ENCODE measurements at regions not wholly inside any gene's neighbourhood (a gene's known extent, or its start where the extent isn't known, plus 50 kb on each side); places are given as distances from the start of the nearest gene placed in this dataset.

DNA sequence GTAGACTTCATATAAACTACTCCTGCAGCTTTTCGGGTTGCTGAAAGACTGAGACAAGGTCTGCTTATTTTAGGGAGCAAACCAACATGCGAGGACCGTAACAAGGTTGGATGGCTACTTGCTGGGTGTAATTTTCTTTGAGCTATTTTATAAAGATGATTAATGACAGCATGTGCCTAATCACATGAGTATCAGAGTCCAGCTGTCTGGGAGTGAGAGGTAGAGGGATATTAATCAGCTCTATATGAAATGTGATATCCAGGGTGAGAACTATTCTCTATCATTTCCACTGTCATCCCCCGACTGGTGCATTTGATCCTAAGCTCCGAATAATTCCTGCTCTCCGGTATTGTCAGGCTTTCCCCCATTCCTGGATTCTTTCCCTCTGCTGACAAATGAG lies 193.8 kb upstream of the HMHB1 start:
- Histone ChIP-seq H3K4me1 (ENCODE audit: control insufficient read depth, low read length) (peaks cover 9% of the 10 kb centered on the region), H3K36me3 (ENCODE audit: control insufficient read depth, low read length) (no peaks in the 10 kb centered on the region), H3K27me3 (ENCODE audit: control insufficient read depth, low read length) (no peaks in the 10 kb centered on the region), H3K27ac (ENCODE audit: low read depth, low read length) (no peak overlapping the region), H3F3A (ENCODE audit: control insufficient read depth, insufficient read depth) (no peaks in the 10 kb centered on the region), H3K9me3 (ENCODE audit: control insufficient read depth, insufficient read depth, low read length) (peaks cover 3% of the 10 kb centered on the region; the same call in 1 of the 2 replicates), H3K9me2 (replicated peaks; ENCODE audit: control insufficient read depth, low read length) (no peaks in the 10 kb centered on the region), H4K20me1 (ENCODE audit: control insufficient read depth, insufficient read depth, low read depth, low read length) (no peaks in the 10 kb centered on the region), H3K4me2 (ENCODE audit: low read length) (no peak overlapping the region), H3K79me2 (ENCODE audit: control insufficient read depth, low read length) (no peaks in the 10 kb centered on the region), H3K4me3 (ENCODE audit: low read length) (no peak overlapping the region)
- TF ChIP-seq, protein P1, sequence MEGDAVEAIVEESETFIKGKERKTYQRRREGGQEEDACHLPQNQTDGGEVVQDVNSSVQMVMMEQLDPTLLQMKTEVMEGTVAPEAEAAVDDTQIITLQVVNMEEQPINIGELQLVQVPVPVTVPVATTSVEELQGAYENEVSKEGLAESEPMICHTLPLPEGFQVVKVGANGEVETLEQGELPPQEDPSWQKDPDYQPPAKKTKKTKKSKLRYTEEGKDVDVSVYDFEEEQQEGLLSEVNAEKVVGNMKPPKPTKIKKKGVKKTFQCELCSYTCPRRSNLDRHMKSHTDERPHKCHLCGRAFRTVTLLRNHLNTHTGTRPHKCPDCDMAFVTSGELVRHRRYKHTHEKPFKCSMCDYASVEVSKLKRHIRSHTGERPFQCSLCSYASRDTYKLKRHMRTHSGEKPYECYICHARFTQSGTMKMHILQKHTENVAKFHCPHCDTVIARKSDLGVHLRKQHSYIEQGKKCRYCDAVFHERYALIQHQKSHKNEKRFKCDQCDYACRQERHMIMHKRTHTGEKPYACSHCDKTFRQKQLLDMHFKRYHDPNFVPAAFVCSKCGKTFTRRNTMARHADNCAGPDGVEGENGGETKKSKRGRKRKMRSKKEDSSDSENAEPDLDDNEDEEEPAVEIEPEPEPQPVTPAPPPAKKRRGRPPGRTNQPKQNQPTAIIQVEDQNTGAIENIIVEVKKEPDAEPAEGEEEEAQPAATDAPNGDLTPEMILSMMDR (IDR thresholded peaks at IDR 0.05; ENCODE audit: low read depth, low read length, poor library complexity, severe bottlenecking), result no peak
- no peak for TF ChIP-seq EZH2phosphoT487 (IDR thresholded peaks at IDR 0.05; ENCODE audit: borderline replicate concordance, low read length)

GRCh38 chr5:143614831-143615230 lies 197.1 kb upstream of the HMHB1 start:
- H3K4me3 ChIP-seq (ENCODE audit: low read length), result no peak overlapping the region
- H3K79me2 ChIP-seq (ENCODE audit: control insufficient read depth, low read length), result no peaks in the 10 kb centered on the region
- H4K20me1 ChIP-seq (ENCODE audit: control insufficient read depth, insufficient read depth, low read depth, low read length), result no peaks in the 10 kb centered on the region
- H3F3A ChIP-seq (ENCODE audit: control insufficient read depth, insufficient read depth), result no peaks in the 10 kb centered on the region
- H3K27ac ChIP-seq (ENCODE audit: low read depth, low read length), result no peak overlapping the region
- H3K36me3 ChIP-seq (ENCODE audit: control insufficient read depth, low read length), result no peaks in the 10 kb centered on the region
- no peak for TF ChIP-seq EZH2phosphoT487 (IDR thresholded peaks at IDR 0.05; ENCODE audit: borderline replicate concordance, low read length)
- TF ChIP-seq, protein P1 (IDR thresholded peaks at IDR 0.05; ENCODE audit: low read depth, low read length, poor library complexity, severe bottlenecking), result no peak
- H3K9me2 ChIP-seq (replicated peaks; ENCODE audit: control insufficient read depth, low read length), result no peaks in the 10 kb centered on the region
- no peak overlapping the region for H3K4me2 ChIP-seq (ENCODE audit: low read length)
- no peaks in the 10 kb centered on the region for H3K27me3 ChIP-seq (ENCODE audit: control insufficient read depth, low read length)
- peaks cover 12% of the 10 kb centered on the region for H3K4me1 ChIP-seq (ENCODE audit: control insufficient read depth, low read length)
- H3K9me3 ChIP-seq (ENCODE audit: control insufficient read depth, insufficient read depth, low read length), result peaks cover 3% of the 10 kb centered on the region; the same call in 1 of the 2 replicates

- H3K27me3 ChIP-seq (ENCODE audit: control insufficient read depth, low read length), result no peaks in the 10 kb centered on the region
- H3K36me3 ChIP-seq (ENCODE audit: control insufficient read depth, low read length), result no peaks in the 10 kb centered on the region
- no peak overlapping the region for H3K27ac ChIP-seq (ENCODE audit: low read depth, low read length)
- no peak overlapping the region for H3K4me3 ChIP-seq (ENCODE audit: low read length)
- TF ChIP-seq, protein P1 (IDR thresholded peaks at IDR 0.05; ENCODE audit: low read depth, low read length, poor library complexity, severe bottlenecking), result no peak
- TF ChIP-seq EZH2phosphoT487 (IDR thresholded peaks at IDR 0.05; ENCODE audit: borderline replicate concordance, low read length), result no peak
- no peaks in the 10 kb centered on the region for H3K9me2 ChIP-seq (replicated peaks; ENCODE audit: control insufficient read depth, low read length)
- peaks cover 12% of the 10 kb centered on the region for H3K4me1 ChIP-seq (ENCODE audit: control insufficient read depth, low read length)
- H3F3A ChIP-seq (ENCODE audit: control insufficient read depth, insufficient read depth), result no peaks in the 10 kb centered on the region
- H3K9me3 ChIP-seq (ENCODE audit: control insufficient read depth, insufficient read depth, low read length), result peaks cover 9% of the 10 kb centered on the region; the same call in 1 of the 2 replicates
- no peaks in the 10 kb centered on the region for H3K79me2 ChIP-seq (ENCODE audit: control insufficient read depth, low read length)
- no peaks in the 10 kb centered on the region for H4K20me1 ChIP-seq (ENCODE audit: control insufficient read depth, insufficient read depth, low read depth, low read length)
- H3K4me2 ChIP-seq (ENCODE audit: low read length), result no peak overlapping the region
Measured at GRCh38 chr5:143613329-143613728, 198.6 kb upstream of the HMHB1 start.

Measured in DOHH2 (cell line).